OCI-LY1 (cell line): ENCODE measurements at regions not wholly inside any gene's neighbourhood (a gene's known extent, or its start where the extent isn't known, plus 50 kb on each side); places are given as distances from the start of the nearest gene placed in this dataset.
"Not testable (repeated sequence)": the region's sequence is repeated elsewhere in the genome, so short reads cannot be mapped to it uniquely, and the experiment has no call there.

Experiments
- H2AFZ ChIP-seq: fragments of 200-600 bp; sonication (generic), shearing (Covaris generic); 2 replicates; pipeline ENCODE4 v1.6.0; 2014; ENCODE audit warnings: antibody characterized with exemption, mild to moderate bottlenecking, low read length
- H3F3A ChIP-seq: fragments of 200-600 bp; sonication (generic), shearing (Covaris generic); 2 replicates; pipeline ENCODE4 v1.6.0; 2014; ENCODE audit warnings: mild to moderate bottlenecking, antibody characterized with exemption, low read length, moderate library complexity; ENCODE audit not compliant: insufficient read depth
- H3K27ac ChIP-seq: fragments of 200-600 bp; sonication (generic); 2 replicates; pipeline ENCODE4 v1.5.1; 2014; ENCODE audit warnings: low read length, mixed run types, mild to moderate bottlenecking, low read depth; ENCODE audit not compliant: poor library complexity, severe bottlenecking
- H3K27me3 ChIP-seq: fragments of 200-600 bp; sonication (generic); 2 replicates; pipeline ENCODE4 v1.6.0; 2014; ENCODE audit warnings: antibody characterized with exemption, mild to moderate bottlenecking, low read length, moderate library complexity; ENCODE audit not compliant: insufficient read depth
- H3K36me3 ChIP-seq: fragments of 200-600 bp; sonication (generic); 2 replicates; pipeline ENCODE4 v1.6.1; 2014; ENCODE audit warnings: mild to moderate bottlenecking, antibody characterized with exemption, low read length, moderate library complexity, mixed read lengths; ENCODE audit not compliant: insufficient read depth
- H3K4me1 ChIP-seq: fragments of 200-600 bp; sonication (generic); 2 replicates; pipeline ENCODE4 v1.5.1; 2014; ENCODE audit warnings: mild to moderate bottlenecking, low read length, moderate library complexity; ENCODE audit not compliant: insufficient read depth, severe bottlenecking
- H3K4me2 ChIP-seq: fragments of 200-600 bp; sonication (generic), shearing (Covaris generic); 2 replicates; pipeline ENCODE4 v1.6.1; 2014; ENCODE audit warnings: low read length
- H3K4me3 ChIP-seq: fragments of 200-600 bp; sonication (generic); 2 replicates; pipeline ENCODE4 v1.5.1; 2014; ENCODE audit warnings: low read length, low read depth, mild to moderate bottlenecking, mixed read lengths; ENCODE audit not compliant: poor library complexity, severe bottlenecking
- H3K79me2 ChIP-seq: fragments of 200-600 bp; shearing (Covaris generic); 2 replicates; pipeline ENCODE4 v1.6.1; 2016; ENCODE audit warnings: mixed run types, low read length, mixed read lengths; ENCODE audit not compliant: insufficient read depth
- H3K9ac ChIP-seq: fragments of 200-600 bp; sonication (generic), shearing (Covaris generic); 2 replicates; pipeline ENCODE4 v1.6.1; 2014; ENCODE audit warnings: mild to moderate bottlenecking, low read length, mixed read lengths
- H3K9me2 ChIP-seq: fragments of 200-600 bp; sonication (generic), shearing (Covaris generic); 2 replicates; pipeline ENCODE4 v1.6.1; 2014; ENCODE audit warnings: low read depth, mild to moderate bottlenecking, low read length, mixed read lengths
- H3K9me3 ChIP-seq: fragments of 200-600 bp; shearing (Covaris generic); 2 replicates; pipeline ENCODE4 v1.6.1; 2014; ENCODE audit warnings: low read length, mixed read lengths
- H4K20me1 ChIP-seq: fragments of 200-600 bp; sonication (generic), shearing (Covaris generic); 2 replicates; pipeline ENCODE4 v1.6.0; 2016; ENCODE audit warnings: mild to moderate bottlenecking, low read length; ENCODE audit not compliant: insufficient read depth
- CTCF ChIP-seq: fragments of 200-600 bp; sonication (generic), shearing (Covaris generic); IDR thresholded peaks from 2 replicates; pipeline ENCODE4 v1.5.1; 2017; ENCODE audit warnings: mild to moderate bottlenecking, antibody characterized with exemption, low read length, moderate library complexity, mixed read lengths
- EZH2 ChIP-seq: fragments of 200-600 bp; sonication (generic), shearing (Covaris generic); IDR thresholded peaks from 2 replicates; pipeline ENCODE4 v1.8.0; 2017; ENCODE audit warnings: borderline replicate concordance, mixed run types, mild to moderate bottlenecking, antibody characterized with exemption, low read length, moderate library complexity, mixed read lengths

GRCh38 chr13:21256351-21256761, 79.9 kb downstream of the MRPL57 start:
- no peaks in the 10 kb centered on the region for H3K27me3 ChIP-seq
- H3K9me3 ChIP-seq = no peaks in the 10 kb centered on the region
- H3K9ac ChIP-seq = no peak overlapping the region
- H3K36me3 ChIP-seq = no peaks in the 10 kb centered on the region
- H3K79me2 ChIP-seq = no peaks in the 10 kb centered on the region
- H3K9me2 ChIP-seq = no peaks in the 10 kb centered on the region
- H3K4me1 ChIP-seq = no peaks in the 10 kb centered on the region
- H3F3A ChIP-seq = no peaks in the 10 kb centered on the region
- H3K27ac ChIP-seq = no peak overlapping the region
- no peak overlapping the region for H3K4me2 ChIP-seq
- no peak overlapping the region for H2AFZ ChIP-seq
- TF ChIP-seq EZH2 (no peak), CTCF (no peak)
- no peak overlapping the region for H3K4me3 ChIP-seq
- no peaks in the 10 kb centered on the region for H4K20me1 ChIP-seq

GRCh38 chr13:21256891-21257290, 80.4 kb downstream of the MRPL57 start:
- H3K79me2 ChIP-seq = no peaks in the 10 kb centered on the region
- no peaks in the 10 kb centered on the region for H3K27me3 ChIP-seq
- H3K9me2 ChIP-seq = no peaks in the 10 kb centered on the region
- no peak overlapping the region for H3K4me3 ChIP-seq
- H3K9ac ChIP-seq = no peak overlapping the region
- H2AFZ ChIP-seq = no peak overlapping the region
- H3K4me1 ChIP-seq = no peaks in the 10 kb centered on the region
- H3F3A ChIP-seq = no peaks in the 10 kb centered on the region
- H3K27ac ChIP-seq = no peak overlapping the region
- TF ChIP-seq CTCF (no peak), EZH2 (no peak)
- H3K4me2 ChIP-seq = no peak overlapping the region
- no peaks in the 10 kb centered on the region for H3K9me3 ChIP-seq
- H4K20me1 ChIP-seq = no peaks in the 10 kb centered on the region
- H3K36me3 ChIP-seq = no peaks in the 10 kb centered on the region

- no peaks in the 10 kb centered on the region for H3K4me1 ChIP-seq
- TF ChIP-seq CTCF (no peak), EZH2 (no peak)
Observed at GRCh38 chr13:21259571-21260455, 83.4 kb downstream of the MRPL57 start.

GRCh38 chr13:21260561-21261290, 84.3 kb downstream of the MRPL57 start:
- not testable (repeated sequence) for H2AFZ ChIP-seq, H3K79me2 ChIP-seq, H3K36me3 ChIP-seq, H3K9me2 ChIP-seq, H3F3A ChIP-seq, H3K4me1 ChIP-seq, H3K9me3 ChIP-seq, H3K27ac ChIP-seq, H3K9ac ChIP-seq, H3K27me3 ChIP-seq, H4K20me1 ChIP-seq, H3K4me2 ChIP-seq, H3K4me3 ChIP-seq

More at GRCh38 chr13:21259571-21260455, 83.4 kb downstream of the MRPL57 start:
- Histone ChIP-seq H3K36me3 (no peaks in the 10 kb centered on the region), H3K4me2 (no peak overlapping the region), H3K27me3 (no peaks in the 10 kb centered on the region), H4K20me1 (no peaks in the 10 kb centered on the region), H3K9ac (no peak overlapping the region), H3K4me3 (no peak overlapping the region), H3K9me3 (no peaks in the 10 kb centered on the region), H2AFZ (no peak overlapping the region), H3K9me2 (no peaks in the 10 kb centered on the region), H3F3A (no peaks in the 10 kb centered on the region), H3K79me2 (no peaks in the 10 kb centered on the region), H3K27ac (no peak overlapping the region)

GRCh38 chr13:21261487-21262216, 85.2 kb downstream of the MRPL57 start:
- H3K4me3 ChIP-seq, H3K9me2 ChIP-seq, H3K79me2 ChIP-seq, H3K9ac ChIP-seq, H3K36me3 ChIP-seq, H3K27ac ChIP-seq, H3K4me1 ChIP-seq, H2AFZ ChIP-seq, H3K4me2 ChIP-seq, H3F3A ChIP-seq, H4K20me1 ChIP-seq, H3K9me3 ChIP-seq, H3K27me3 ChIP-seq: not testable (repeated sequence)
